SKM-1 treated with dmso at 0.1 percent for 144 hours (cell line): ENCODE measurements at regions not wholly inside any gene's neighbourhood (a gene's known extent, or its start where the extent isn't known, plus 50 kb on each side); places are given as distances from the start of the nearest gene placed in this dataset.
"Not testable (repeated sequence)": the region's sequence is repeated elsewhere in the genome, so short reads cannot be mapped to it uniquely, and the experiment has no call there.

Experiments
- DNase-seq: peaks from one replicate; lab custom pipeline; 2025; ENCODE audit not compliant: unreplicated experiment; lab: John Stamatoyannopoulos, UW

DNA sequence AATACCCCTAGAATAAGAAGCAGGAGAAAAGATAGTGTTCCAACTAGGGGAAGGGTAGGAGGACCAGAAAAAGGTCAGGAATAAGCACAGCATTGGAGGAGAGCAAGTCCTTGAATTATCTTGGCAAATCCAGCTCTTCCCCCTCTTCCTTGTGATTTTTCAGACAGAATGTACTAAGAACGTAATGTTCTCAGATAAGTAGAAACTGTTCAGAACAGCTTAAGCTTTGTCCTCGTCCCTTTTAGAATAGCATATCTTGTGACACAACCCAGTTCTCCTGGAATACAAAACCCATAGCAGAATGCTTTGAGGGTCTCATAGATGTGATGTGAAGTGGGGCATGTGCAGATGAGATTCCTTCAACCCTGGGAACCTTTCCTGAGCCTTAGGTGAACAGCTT lies 97.4 kb downstream of the EMB start:
- no peak for DNase-seq

DNA sequence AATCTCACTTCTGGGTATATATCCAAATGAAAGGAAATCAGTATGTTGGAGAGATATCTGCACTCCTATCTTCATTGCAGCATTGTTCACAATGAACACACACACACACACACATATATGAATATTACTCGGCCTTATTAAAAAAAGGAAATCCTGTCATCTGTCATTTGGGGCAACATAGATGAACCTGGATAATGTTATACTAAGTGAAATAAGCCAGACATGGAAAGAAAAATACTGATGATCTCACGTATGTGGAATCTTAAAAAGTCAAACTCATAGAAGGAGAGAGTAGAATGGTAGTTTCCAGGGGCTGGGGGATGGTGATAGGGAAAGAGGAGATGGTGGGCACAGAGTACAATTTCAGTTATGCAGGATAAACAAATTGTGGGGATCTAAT lies 100.3 kb downstream of the EMB start:
- DNase-seq: no peak

DNA sequence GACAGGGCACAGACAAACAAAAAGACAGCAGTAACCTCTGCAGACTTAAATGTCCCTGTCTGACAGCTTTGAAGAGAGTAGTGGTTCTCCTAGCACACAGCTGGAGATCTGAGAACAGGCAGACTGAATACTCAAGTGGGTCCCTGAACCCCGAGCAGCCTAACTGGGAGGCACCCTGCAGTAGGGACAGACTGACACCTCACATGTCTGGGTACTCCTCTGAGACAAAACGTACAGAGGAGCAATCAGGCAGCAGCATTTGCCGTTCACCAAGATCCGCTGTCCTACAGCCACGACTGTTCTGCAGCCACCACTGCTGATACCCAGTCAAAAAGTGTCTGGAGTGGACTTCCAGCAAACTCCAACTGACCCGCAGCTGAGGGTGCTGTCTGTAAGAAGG lies 110.5 kb downstream of the EMB start:
- not testable (repeated sequence) for DNase-seq

DNA sequence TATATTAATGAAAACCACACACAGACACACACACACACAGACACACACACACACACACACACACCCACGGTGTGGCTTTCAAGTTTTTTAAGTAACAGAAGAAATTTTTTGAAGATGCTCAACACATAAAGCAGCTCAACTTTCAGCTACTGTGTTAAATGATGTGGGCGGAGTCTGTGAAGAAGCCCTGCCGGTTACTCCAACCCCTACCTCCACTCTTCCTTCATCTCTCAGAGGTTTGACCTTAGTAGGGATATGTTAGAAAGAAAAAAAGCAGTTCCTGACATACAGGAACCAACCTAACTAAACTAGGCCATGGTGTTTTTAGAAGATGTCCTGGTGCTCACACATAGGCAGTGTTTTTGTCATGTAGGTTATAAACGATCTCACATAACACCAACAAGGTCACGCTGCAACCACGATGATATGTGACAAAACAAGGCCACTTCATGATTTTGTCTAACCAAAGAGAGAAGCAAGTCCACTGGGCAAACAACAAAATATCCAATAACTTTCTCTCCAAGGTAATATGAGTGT lies 112.8 kb downstream of the EMB start:
- no peak for DNase-seq

DNA sequence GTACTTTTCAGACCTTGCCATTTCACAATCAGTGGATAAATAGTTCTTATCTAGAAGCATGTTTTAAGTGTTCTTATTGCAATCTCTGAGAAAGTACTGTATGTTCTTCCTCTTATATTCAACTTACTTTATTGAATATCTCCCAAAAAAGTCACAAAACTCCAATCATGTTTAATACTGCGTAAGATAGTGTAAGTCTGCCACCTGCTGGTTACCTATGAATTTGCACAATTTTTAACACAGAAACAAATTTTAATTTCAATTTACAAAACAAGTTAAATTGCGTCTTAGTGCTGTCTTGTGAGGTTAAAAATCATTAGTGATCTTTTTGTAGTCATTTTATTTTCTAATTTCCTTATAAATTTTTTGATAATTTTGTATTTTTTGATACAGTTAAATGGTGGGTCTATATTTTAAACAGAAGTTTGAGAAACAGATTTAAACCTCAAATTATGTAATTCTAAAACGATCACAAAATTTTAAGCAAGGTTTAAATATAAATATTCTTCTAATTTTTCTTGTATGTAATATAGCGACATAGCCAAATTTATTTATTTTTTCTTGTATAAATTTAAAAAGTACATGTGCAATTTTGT lies 115.8 kb downstream of the EMB start:
- DNase-seq: peak; percentile 48

DNA sequence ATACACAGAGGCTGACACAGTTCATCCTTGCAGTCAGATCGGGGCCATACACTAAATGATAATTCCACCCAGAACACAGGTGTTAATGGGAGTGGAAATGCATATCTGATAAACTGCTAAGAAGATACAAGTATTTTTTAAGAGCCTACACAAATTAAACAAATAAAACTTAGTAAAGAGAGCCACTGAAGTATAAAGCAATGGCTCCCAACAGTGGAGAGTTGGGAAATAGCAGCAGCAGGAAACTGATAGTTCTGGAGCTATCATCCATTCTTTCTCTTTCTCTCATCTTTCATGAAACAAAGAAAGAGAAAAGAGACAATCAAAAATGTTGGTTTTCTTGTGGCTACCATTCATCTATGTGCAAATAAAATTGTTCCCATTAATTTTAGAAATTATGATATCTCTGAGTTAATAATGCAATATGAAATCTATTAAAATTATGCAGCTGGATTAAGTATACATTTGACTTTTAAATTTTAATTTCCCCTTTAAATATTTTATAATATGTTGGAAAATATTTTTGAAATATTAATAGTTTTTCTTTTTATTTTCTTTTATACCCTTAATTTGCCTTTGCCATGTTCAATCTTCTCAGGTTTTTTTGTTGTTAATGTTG lies 120.8 kb downstream of the EMB start:
- DNase-seq: no peak

DNA sequence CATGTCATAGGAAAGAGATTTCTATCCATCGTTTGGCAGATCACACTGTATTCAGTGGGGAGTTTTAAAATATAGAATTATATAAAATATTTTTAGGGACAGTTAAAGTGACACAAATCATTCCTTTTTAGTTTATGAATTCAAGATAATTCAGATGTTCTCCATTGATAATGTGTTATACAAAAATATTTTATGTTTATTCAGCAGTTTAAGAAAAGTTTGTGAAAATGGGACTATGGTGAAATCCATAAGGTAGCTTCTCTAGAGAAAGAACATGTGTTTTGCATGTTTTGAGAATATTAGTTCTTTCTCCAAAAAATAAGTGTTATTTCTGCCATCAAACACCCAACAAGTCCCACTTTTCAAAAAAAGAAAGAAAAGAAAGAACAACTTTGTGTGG lies 122.9 kb downstream of the EMB start:
- DNase-seq: no peak

DNA sequence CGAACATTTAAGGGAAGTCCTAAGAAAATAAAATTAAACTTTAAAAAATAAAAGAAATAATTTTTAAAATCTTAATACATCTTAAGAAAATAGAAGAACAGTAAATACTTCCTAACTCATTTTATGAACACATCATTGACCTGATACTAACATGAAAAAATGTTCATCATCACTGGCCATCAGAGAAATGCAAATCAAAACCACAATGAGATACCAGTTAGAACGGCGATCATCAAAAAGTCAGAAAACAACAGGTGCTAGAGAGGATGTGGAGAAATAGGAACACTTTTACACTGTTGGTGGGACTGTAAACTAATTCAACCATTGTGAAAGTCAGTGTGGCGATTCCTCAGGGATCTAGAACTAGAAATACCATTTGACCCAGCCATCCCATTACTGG lies 134.6 kb downstream of the EMB start:
- DNase-seq: not testable (repeated sequence)

DNA sequence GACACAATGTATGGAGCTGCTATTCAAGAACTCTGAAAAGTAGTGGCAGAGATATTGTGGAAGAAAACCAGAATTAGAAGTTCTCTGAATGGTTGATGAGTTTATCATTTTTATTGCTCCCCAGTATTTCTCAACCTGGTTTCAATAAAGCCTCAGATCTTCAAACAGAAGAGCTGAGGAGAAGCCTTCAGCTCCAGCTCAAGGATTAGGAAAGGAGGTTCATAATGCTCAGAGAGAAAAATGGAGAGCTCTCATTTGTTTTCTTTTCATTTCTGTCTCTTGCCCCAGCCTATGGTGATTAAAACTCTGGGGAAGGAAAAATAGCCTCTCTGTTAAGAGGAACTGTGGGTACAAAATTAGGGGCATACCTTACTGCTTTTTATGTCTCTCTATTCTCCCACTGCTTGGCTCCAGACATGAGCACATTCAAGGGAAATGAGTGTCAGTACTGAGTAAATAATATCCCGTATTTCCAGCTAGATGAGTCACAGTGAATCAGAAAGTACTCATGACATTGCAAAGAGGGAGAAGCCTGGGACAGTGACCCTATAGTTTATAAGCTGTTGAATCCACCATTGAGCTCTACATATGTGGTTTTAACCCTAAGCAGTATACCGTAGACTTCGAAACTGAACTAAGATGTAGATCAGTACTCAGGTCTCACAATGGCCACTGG lies 138.1 kb downstream of the EMB start:
- no peak for DNase-seq

DNA sequence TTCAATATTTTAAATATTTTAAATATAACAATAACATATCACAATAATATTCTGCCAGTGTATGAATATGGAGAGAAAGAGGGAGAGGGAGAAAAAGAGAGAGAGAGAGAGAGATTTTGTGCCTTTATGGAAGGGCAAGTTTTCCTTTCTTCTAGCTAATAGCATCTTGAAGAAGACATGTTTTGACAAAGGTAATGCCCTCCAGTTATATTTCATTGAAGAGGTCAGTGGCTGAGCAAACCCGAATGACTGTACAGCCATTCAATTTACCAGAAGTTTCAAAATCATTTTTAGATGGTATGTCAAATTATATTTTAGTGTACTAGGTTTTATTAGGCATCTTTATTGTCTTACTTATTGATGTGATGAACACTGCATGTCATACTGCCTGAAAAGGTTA lies 139.3 kb downstream of the EMB start:
- DNase-seq: no peak

DNA sequence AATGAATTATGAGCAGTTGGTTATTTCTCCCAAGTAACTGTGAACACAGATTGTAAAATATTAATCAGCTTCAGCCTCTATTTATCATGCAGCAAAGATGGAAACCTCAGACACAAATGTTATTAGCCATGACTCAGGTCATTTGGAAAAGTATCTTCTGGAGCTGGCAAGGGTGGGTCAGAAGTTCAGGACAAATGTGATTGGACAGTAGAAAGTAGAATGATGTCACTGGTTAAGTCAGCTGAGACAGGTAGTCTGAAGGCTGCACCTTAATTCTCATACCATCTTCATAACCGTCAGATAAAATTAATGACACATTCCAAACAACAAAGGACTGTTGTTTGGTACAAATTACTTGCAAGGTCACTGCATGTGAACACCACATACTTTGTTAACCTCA lies 140.2 kb downstream of the EMB start:
- DNase-seq: no peak

DNA sequence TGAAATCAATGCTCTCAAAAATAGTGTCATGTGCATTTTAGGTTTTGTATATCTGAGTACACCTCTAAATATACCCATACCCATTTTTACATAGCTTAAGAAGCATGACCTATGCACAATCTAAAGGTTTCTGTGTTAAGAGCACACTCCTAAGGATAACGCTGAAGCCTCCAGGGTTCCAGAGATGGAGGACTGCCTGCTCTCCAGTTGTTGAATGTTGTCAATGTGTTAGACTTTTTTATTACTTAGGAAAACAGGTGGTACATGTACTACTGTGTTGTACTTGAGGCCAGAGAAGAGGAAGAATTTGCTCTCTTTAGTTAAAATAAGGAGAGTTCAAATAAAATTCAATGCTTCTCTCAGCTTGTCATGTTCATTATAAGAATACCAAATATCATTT lies 141.2 kb downstream of the EMB start:
- no peak for DNase-seq

DNA sequence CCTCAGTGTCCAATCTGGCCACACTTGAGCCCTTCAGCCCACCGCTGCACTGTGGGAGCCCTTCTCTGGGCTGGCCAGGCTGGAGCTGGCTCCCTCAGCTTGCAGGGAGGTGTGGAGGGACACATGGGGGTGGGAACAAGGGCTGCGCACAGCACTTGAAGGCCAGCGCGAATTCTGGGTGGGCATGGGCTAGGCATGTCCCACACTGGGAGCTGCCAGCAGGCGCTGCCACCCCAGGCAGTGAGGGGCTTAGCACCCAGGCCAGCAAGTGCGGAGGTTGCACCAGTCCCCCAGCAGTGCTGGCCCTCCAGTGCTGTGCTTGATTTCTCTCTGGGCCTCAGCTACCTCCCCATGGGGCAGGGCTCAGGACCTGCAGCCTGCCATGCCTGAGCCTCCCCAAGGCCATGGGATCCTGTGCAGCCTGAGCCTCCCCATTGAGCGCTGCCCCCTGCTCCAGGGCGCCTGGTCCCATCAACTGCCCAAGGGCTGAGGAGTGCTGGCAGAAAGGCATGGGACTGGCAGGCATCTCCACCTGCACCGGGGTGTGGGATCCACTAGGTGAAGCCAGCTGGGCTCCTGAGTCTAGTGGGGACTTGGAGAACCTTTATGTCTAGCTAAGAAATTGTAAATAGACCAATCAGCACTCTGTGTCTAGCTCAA lies 148.2 kb downstream of the EMB start:
- DNase-seq: no peak

DNA sequence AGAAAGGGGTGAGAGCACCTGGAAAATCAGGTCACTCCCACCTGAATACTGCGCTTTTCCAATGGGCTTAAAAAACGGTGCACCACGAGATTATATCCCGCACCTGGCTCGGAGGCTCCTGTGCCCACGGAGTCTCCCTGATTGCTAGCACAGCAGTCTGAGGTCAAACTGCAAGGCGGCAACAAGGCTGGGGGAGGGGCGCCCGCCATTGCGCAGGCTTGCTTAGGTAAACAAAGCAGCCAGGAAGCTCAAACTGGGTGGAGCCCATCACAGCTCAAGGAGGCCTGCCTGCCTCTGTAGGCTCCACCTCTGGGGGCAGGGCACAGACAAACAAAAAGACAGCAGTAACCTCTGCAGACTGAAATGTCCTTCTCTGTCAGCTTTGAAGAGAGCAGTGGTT lies 160.6 kb downstream of the EMB start:
- DNase-seq: not testable (repeated sequence)
